ENCODE measurements at regions not wholly inside any gene's neighbourhood (a gene's known extent, or its start where the extent isn't known, plus 50 kb on each side); places are given as distances from the start of the nearest gene placed in this dataset.

- TF ChIP-seq CTCF (IDR thresholded peaks at IDR 0.05; ENCODE audit: low read depth, low read length), result no peak
- no peak for DNase-seq (ENCODE audit: low read depth in 1 of 2, low spot score in 1 of 2)
- no peak overlapping the region for H3K4me3 ChIP-seq
- H3K9me3 ChIP-seq (ENCODE audit: low read depth), result no peaks in the 10 kb centered on the region
- H3K36me3 ChIP-seq, result no peaks in the 10 kb centered on the region
- H3K27me3 ChIP-seq, result no peaks in the 10 kb centered on the region
- no peak overlapping the region for H3K27ac ChIP-seq
- H3K4me1 ChIP-seq (ENCODE audit: low read depth), result no peaks in the 10 kb centered on the region
These were observed 1125.7 kb downstream of the XPNPEP1 start for GRCh38 chr10:108797573-108797972.

- DNase-seq (ENCODE audit: low read depth in 1 of 2, low spot score in 1 of 2), result no peak
- Histone ChIP-seq H3K9me3 (ENCODE audit: low read depth) (no peaks in the 10 kb centered on the region), H3K27me3 (no peaks in the 10 kb centered on the region), H3K27ac (no peak overlapping the region), H3K4me3 (no peak overlapping the region), H3K4me1 (ENCODE audit: low read depth) (no peaks in the 10 kb centered on the region), H3K36me3 (no peaks in the 10 kb centered on the region)
- TF ChIP-seq CTCF (IDR thresholded peaks at IDR 0.05; ENCODE audit: low read depth, low read length), result no peak
These were observed 1131.4 kb downstream of the XPNPEP1 start for GRCh38 chr10:108791794-108792474.

GRCh38 chr10:108791030-108791429 lies 1132.3 kb downstream of the XPNPEP1 start:
- H3K4me1 ChIP-seq (ENCODE audit: low read depth), result no peaks in the 10 kb centered on the region
- H3K4me3 ChIP-seq, result no peak overlapping the region
- TF ChIP-seq CTCF (IDR thresholded peaks at IDR 0.05; ENCODE audit: low read depth, low read length), result no peak
- no peak overlapping the region for H3K27ac ChIP-seq
- no peaks in the 10 kb centered on the region for H3K36me3 ChIP-seq
- no peak for DNase-seq (ENCODE audit: low read depth in 1 of 2, low spot score in 1 of 2)
- no peaks in the 10 kb centered on the region for H3K9me3 ChIP-seq (ENCODE audit: low read depth)
- no peaks in the 10 kb centered on the region for H3K27me3 ChIP-seq

- no peak overlapping the region for H3K4me3 ChIP-seq
- peak in 1 of 2 donors; percentile 2 for DNase-seq (ENCODE audit: low read depth in 1 of 2, low spot score in 1 of 2)
- no peaks in the 10 kb centered on the region for H3K9me3 ChIP-seq (ENCODE audit: low read depth)
- TF ChIP-seq CTCF (IDR thresholded peaks at IDR 0.05; ENCODE audit: low read depth, low read length), result no peak
- no peaks in the 10 kb centered on the region for H3K4me1 ChIP-seq (ENCODE audit: low read depth)
- H3K27me3 ChIP-seq, result no peaks in the 10 kb centered on the region
- no peak overlapping the region for H3K27ac ChIP-seq
- H3K36me3 ChIP-seq, result no peaks in the 10 kb centered on the region
These were observed 1133.4 kb downstream of the XPNPEP1 start for GRCh38 chr10:108789919-108790318.

- Histone ChIP-seq H3K4me1 (ENCODE audit: low read depth) (no peaks in the 10 kb centered on the region), H3K4me3 (no peak overlapping the region), H3K9me3 (ENCODE audit: low read depth) (no peaks in the 10 kb centered on the region), H3K27me3 (no peaks in the 10 kb centered on the region), H3K27ac (no peak overlapping the region), H3K36me3 (no peaks in the 10 kb centered on the region)
- TF ChIP-seq CTCF (IDR thresholded peaks at IDR 0.05; ENCODE audit: low read depth, low read length), result no peak
- no peak for DNase-seq (ENCODE audit: low read depth in 1 of 2, low spot score in 1 of 2)
These were observed 1134.0 kb downstream of the XPNPEP1 start for GRCh38 chr10:108789336-108789735.
